ENCODE measurements at regions not wholly inside any gene's neighbourhood (a gene's known extent, or its start where the extent isn't known, plus 50 kb on each side); places are given as distances from the start of the nearest gene placed in this dataset.

DNA sequence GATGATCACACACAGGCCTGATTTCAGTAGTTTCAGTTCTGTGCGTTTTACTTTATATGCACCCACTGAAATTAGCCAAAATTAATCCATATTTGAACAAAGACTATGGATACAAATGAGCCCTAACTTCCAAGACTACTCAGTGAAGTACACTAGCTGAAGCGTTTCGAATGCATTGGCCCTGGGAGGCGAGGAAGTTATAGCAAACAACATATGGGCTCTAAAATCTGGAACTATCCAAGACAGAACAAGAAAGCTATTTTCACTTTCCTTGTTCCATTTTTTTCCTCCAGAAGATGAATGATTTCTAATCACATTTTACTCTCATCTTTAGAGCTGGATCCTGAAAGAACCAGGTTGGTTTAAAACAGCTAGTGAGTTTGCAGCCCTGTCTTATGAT lies 399.4 kb upstream of the HNRNPA3 start:
- Histone ChIP-seq H3K36me3 (ENCODE audit: control insufficient read depth, insufficient read depth, low read length) (no peaks in the 10 kb centered on the region), H3K27me3 (ENCODE audit: control insufficient read depth, insufficient read depth, low read length) (no peaks in the 10 kb centered on the region), H3K4me3 (ENCODE audit: low read depth, low read length) (no peak overlapping the region)
- DNase-seq (ENCODE audit: low read depth): no peak
- no peak for TF ChIP-seq CTCF (IDR thresholded peaks at IDR 0.05; ENCODE audit: insufficient read depth, low read length, poor library complexity, severe bottlenecking)

- no peak for TF ChIP-seq CTCF (IDR thresholded peaks at IDR 0.05; ENCODE audit: insufficient read depth, low read length, poor library complexity, severe bottlenecking)
- DNase-seq (ENCODE audit: low read depth): no peak
- Histone ChIP-seq H3K4me3 (ENCODE audit: low read depth, low read length) (no peak overlapping the region), H3K27me3 (ENCODE audit: control insufficient read depth, insufficient read depth, low read length) (no peaks in the 10 kb centered on the region), H3K36me3 (ENCODE audit: control insufficient read depth, insufficient read depth, low read length) (no peaks in the 10 kb centered on the region)
Measured at GRCh38 chr2:176813621-176814049, 399.0 kb upstream of the HNRNPA3 start.

GRCh38 chr2:176814274-176814673 lies 398.3 kb upstream of the HNRNPA3 start:
- no peak for DNase-seq (ENCODE audit: low read depth)
- Histone ChIP-seq H3K27me3 (ENCODE audit: control insufficient read depth, insufficient read depth, low read length) (no peaks in the 10 kb centered on the region), H3K36me3 (ENCODE audit: control insufficient read depth, insufficient read depth, low read length) (no peaks in the 10 kb centered on the region), H3K4me3 (ENCODE audit: low read depth, low read length) (no peak overlapping the region)
- TF ChIP-seq CTCF (IDR thresholded peaks at IDR 0.05; ENCODE audit: insufficient read depth, low read length, poor library complexity, severe bottlenecking): no peak

GRCh38 chr2:176814740-176815367 lies 397.7 kb upstream of the HNRNPA3 start:
- DNase-seq (ENCODE audit: low read depth): no peak
- Histone ChIP-seq H3K27me3 (ENCODE audit: control insufficient read depth, insufficient read depth, low read length) (no peaks in the 10 kb centered on the region), H3K4me3 (ENCODE audit: low read depth, low read length) (no peak overlapping the region), H3K36me3 (ENCODE audit: control insufficient read depth, insufficient read depth, low read length) (no peaks in the 10 kb centered on the region)
- TF ChIP-seq CTCF (IDR thresholded peaks at IDR 0.05; ENCODE audit: insufficient read depth, low read length, poor library complexity, severe bottlenecking): peak; percentile 31

GRCh38 chr2:176817061-176817565 lies 395.5 kb upstream of the HNRNPA3 start:
- Histone ChIP-seq H3K4me3 (ENCODE audit: low read depth, low read length) (no peak overlapping the region), H3K36me3 (ENCODE audit: control insufficient read depth, insufficient read depth, low read length) (no peaks in the 10 kb centered on the region), H3K27me3 (ENCODE audit: control insufficient read depth, insufficient read depth, low read length) (no peaks in the 10 kb centered on the region)
- no peak for DNase-seq (ENCODE audit: low read depth)
- TF ChIP-seq CTCF (IDR thresholded peaks at IDR 0.05; ENCODE audit: insufficient read depth, low read length, poor library complexity, severe bottlenecking): peak; percentile 49

GRCh38 chr2:176818076-176818475 lies 394.5 kb upstream of the HNRNPA3 start:
- no peak for TF ChIP-seq CTCF (IDR thresholded peaks at IDR 0.05; ENCODE audit: insufficient read depth, low read length, poor library complexity, severe bottlenecking)
- no peak for DNase-seq (ENCODE audit: low read depth)
- Histone ChIP-seq H3K27me3 (ENCODE audit: control insufficient read depth, insufficient read depth, low read length) (no peaks in the 10 kb centered on the region), H3K36me3 (ENCODE audit: control insufficient read depth, insufficient read depth, low read length) (no peaks in the 10 kb centered on the region), H3K4me3 (ENCODE audit: low read depth, low read length) (no peak overlapping the region)
